HG02870 (cell line): ENCODE measurements at regions not wholly inside any gene's neighbourhood (a gene's known extent, or its start where the extent isn't known, plus 50 kb on each side); places are given as distances from the start of the nearest gene placed in this dataset.

Source experiments
- ATAC-seq: cut with Tn5 transposase; IDR thresholded peaks from one replicate; pipeline ENCODE4 v1.9.1; 2021; ENCODE audit warnings: mild to moderate bottlenecking, moderate library complexity; ENCODE audit not compliant: unreplicated experiment

GRCh38 chr10:131658476-131659110, 242.2 kb upstream of the PPP2R2D start:
- no peak for ATAC-seq

- ATAC-seq: no peak
Measured at GRCh38 chr10:131660427-131660826, 240.4 kb upstream of the PPP2R2D start.

GRCh38 chr10:131662851-131663250, 238.0 kb upstream of the PPP2R2D start:
- ATAC-seq: no peak

- no peak for ATAC-seq
Measured at GRCh38 chr10:131663351-131663750, 237.5 kb upstream of the PPP2R2D start.

- no peak for ATAC-seq
Measured at GRCh38 chr10:131666091-131666490, 234.7 kb upstream of the PPP2R2D start.

GRCh38 chr10:131667047-131667446, 233.8 kb upstream of the PPP2R2D start:
- no peak for ATAC-seq

GRCh38 chr10:131667561-131667960, 233.2 kb upstream of the PPP2R2D start:
- no peak for ATAC-seq

- peak; percentile 87 for ATAC-seq
Measured at GRCh38 chr10:131668903-131669302, 231.9 kb upstream of the PPP2R2D start.

GRCh38 chr10:131669838-131670237, 231.0 kb upstream of the PPP2R2D start:
- no peak for ATAC-seq

GRCh38 chr10:131670341-131670740, 230.5 kb upstream of the PPP2R2D start:
- ATAC-seq: no peak

GRCh38 chr10:131673396-131673795, 227.4 kb upstream of the PPP2R2D start:
- ATAC-seq: no peak

- ATAC-seq: no peak
Measured at GRCh38 chr10:131674130-131674529, 226.7 kb upstream of the PPP2R2D start.

- ATAC-seq: no peak
Measured at GRCh38 chr10:131675104-131675503, 225.7 kb upstream of the PPP2R2D start.

GRCh38 chr10:131676046-131676799, 224.6 kb upstream of the PPP2R2D start:
- no peak for ATAC-seq

- no peak for ATAC-seq
Measured at GRCh38 chr10:131676800-131677421, 223.9 kb upstream of the PPP2R2D start.

- no peak for ATAC-seq
Measured at GRCh38 chr10:131677671-131678070, 223.1 kb upstream of the PPP2R2D start.

GRCh38 chr10:131678171-131678570, 222.6 kb upstream of the PPP2R2D start:
- ATAC-seq: no peak

GRCh38 chr10:131678613-131679012, 222.2 kb upstream of the PPP2R2D start:
- no peak for ATAC-seq

GRCh38 chr10:131679926-131680325, 220.9 kb upstream of the PPP2R2D start:
- ATAC-seq: no peak

GRCh38 chr10:131681122-131681521, 219.7 kb upstream of the PPP2R2D start:
- no peak for ATAC-seq

- no peak for ATAC-seq
Measured at GRCh38 chr10:131681656-131682055, 219.2 kb upstream of the PPP2R2D start.
